DOHH2 (cell line): ENCODE measurements at regions not wholly inside any gene's neighbourhood (a gene's known extent, or its start where the extent isn't known, plus 50 kb on each side); places are given as distances from the start of the nearest gene placed in this dataset.

Experiments
- EZH2phosphoT487 ChIP-seq: fragments of 200-600 bp; sonication (generic); IDR thresholded peaks from 2 replicates; pipeline ENCODE4 v1.6.1; 2017; ENCODE audit warnings: borderline replicate concordance, mild to moderate bottlenecking, antibody characterized with exemption, low read length, moderate library complexity, mixed read lengths
- TF ChIP-seq, protein P1 (sequence below): fragments of 200-600 bp; sonication (generic); IDR thresholded peaks from one replicate; pipeline ENCODE4 v1.5.1; 2014; ENCODE audit warnings: antibody characterized with exemption, mild to moderate bottlenecking, low read depth, low read length; ENCODE audit not compliant: poor library complexity, severe bottlenecking

DNA sequence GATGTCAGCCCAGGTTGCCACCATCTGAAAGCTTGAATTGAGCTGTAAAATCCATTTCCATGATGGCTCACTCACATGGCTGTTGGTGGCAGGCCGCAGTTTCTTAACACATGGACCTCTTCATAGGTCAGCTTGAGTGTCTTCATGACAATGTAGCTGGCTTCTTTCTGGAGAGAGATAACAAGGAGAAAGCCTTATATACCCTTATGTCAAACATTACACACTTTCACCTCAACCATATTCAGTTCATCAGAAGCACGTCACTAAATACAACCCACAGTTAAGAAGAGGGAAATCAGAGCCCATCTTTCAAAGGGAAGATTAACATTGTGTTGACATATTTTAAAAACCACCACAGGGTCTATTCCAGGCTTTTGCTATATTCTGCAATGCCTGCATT is 604.4 kb downstream of the PRELID2 start:
- TF ChIP-seq, protein P1, sequence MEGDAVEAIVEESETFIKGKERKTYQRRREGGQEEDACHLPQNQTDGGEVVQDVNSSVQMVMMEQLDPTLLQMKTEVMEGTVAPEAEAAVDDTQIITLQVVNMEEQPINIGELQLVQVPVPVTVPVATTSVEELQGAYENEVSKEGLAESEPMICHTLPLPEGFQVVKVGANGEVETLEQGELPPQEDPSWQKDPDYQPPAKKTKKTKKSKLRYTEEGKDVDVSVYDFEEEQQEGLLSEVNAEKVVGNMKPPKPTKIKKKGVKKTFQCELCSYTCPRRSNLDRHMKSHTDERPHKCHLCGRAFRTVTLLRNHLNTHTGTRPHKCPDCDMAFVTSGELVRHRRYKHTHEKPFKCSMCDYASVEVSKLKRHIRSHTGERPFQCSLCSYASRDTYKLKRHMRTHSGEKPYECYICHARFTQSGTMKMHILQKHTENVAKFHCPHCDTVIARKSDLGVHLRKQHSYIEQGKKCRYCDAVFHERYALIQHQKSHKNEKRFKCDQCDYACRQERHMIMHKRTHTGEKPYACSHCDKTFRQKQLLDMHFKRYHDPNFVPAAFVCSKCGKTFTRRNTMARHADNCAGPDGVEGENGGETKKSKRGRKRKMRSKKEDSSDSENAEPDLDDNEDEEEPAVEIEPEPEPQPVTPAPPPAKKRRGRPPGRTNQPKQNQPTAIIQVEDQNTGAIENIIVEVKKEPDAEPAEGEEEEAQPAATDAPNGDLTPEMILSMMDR: no peak
- no peak for TF ChIP-seq EZH2phosphoT487
